GM12872 (cell line): ENCODE measurements at regions not wholly inside any gene's neighbourhood (a gene's known extent, or its start where the extent isn't known, plus 50 kb on each side); places are given as distances from the start of the nearest gene placed in this dataset.

Experiments used
- CTCF ChIP-seq: IDR thresholded peaks from 3 replicates; pipeline ENCODE4 v1.5.1; 2011; ENCODE audit warnings: low read depth, mild to moderate bottlenecking, low read length, moderate library complexity; ENCODE audit not compliant: insufficient read depth

DNA sequence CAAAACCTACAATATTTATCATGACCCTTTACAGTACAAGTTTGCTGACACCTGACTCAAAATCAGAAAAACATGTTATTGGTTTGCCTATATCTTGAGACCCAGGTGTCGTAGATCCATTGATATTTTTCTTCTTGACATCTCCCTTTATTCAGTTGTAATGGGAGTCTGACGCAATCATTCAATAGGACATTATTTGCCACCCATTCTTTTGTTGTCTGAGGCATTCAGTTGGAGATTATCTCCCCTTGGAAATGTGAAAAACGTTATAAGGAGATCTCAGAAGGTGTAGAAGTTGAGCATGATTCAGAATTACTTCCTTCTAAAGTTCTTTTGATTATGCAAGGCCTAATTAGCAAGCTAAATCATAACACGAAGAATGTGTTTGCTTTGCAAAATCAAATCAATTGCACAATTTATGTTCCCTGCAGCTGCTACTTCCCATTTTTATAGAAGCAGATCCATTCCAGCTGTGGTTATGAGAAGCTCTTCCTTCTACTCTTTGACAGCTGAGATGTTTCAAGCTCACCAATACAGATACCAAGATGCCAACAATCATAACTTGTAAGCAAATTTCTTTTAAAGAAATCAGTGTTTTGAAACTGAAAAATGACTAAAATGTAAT is 228.2 kb upstream of the SYT1 start:
- no peak for TF ChIP-seq CTCF

- TF ChIP-seq CTCF: no peak
Observed at GRCh38 chr12:78641837-78642423, 222.6 kb upstream of the SYT1 start.

GRCh38 chr12:78645956-78646355 is 218.6 kb upstream of the SYT1 start:
- TF ChIP-seq CTCF: no peak

DNA sequence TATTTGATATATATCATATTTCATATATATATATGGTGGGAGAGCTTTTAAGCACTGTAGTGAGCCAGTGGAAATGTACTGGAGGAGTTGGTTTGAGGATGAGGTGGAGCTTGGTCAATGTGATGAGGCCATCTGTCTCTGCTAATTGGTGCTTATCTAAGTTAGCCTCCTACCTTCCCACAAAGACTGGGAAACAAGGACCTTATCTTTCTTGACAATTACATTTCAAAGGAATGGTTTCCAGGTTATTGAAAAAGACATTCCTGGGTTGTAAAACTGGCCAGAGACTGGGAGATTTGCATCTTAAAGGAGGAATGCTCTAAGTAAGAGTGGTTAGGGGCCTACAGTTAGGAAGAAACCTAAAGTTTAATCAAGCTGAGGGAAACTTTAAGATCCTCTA is 212.8 kb upstream of the SYT1 start:
- no peak for TF ChIP-seq CTCF

DNA sequence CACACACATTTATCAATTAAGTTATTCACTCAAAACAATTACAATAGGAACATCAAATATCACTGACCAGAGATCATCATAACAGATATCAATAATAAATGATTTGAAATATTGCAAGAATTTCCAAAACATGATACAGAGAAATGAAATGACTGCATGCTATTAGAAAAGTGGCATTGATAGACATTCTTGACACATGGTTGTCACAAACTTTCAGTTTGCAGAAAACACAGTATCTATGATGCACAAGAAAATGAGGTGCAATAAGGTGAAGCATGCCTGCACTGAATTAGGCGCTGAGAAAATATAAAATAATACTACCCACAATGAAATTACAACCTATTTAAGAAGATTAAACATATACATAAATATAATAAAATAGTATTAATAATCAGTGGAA is 198.0 kb upstream of the SYT1 start:
- TF ChIP-seq CTCF: no peak

DNA sequence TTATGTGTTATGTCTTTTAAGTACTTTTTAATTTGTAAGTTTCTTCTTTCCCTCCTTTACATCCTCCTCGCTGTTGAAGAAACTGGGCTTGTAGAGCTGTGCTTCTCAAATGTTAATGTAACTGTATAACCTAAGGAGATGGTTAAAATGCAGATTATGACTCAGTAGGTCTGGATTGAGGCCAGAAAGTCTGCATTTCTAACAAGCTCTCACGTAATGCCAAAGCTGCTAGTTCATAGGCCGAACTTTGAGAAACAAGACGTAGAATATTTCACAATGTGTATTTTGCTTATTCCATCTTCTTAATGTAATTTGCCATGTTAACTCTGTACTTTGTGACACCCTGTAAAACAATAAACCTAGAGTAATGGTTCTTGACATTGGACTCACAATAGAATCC is 193.3 kb upstream of the SYT1 start:
- no peak for TF ChIP-seq CTCF

- TF ChIP-seq CTCF: no peak
Observed at GRCh38 chr12:78672033-78672432, 192.5 kb upstream of the SYT1 start.
